ENCODE measurements at regions not wholly inside any gene's neighbourhood (a gene's known extent, or its start where the extent isn't known, plus 50 kb on each side); places are given as distances from the start of the nearest gene placed in this dataset.

DNA sequence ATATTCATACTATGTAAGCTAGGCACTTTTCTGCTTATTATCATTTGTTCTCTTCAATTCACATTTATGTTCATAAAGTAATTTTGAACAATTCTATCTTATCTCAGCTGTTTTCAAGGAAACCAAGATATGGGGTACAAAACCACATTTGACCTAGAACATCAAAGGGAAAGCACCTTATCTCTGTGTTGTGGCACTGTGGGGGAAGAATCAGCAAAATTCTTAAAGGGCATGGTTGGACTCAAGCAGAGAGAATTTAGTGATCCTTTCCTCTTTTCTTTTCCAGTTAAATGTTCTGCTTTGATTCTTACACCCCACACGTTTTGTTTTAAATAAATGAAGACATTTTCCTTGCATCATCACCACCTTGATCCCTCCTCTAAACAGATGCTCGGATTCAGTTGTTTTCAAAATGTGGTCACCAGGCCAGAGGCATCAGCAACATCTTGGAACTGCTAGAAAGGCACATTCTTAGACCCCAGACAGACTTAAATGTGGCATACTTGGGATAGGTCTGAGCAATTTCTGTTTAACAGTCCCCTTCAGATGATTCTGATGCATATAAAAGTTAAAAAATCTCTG is 128.4 kb upstream of the TP63 start:
- TF ChIP-seq, protein P1, sequence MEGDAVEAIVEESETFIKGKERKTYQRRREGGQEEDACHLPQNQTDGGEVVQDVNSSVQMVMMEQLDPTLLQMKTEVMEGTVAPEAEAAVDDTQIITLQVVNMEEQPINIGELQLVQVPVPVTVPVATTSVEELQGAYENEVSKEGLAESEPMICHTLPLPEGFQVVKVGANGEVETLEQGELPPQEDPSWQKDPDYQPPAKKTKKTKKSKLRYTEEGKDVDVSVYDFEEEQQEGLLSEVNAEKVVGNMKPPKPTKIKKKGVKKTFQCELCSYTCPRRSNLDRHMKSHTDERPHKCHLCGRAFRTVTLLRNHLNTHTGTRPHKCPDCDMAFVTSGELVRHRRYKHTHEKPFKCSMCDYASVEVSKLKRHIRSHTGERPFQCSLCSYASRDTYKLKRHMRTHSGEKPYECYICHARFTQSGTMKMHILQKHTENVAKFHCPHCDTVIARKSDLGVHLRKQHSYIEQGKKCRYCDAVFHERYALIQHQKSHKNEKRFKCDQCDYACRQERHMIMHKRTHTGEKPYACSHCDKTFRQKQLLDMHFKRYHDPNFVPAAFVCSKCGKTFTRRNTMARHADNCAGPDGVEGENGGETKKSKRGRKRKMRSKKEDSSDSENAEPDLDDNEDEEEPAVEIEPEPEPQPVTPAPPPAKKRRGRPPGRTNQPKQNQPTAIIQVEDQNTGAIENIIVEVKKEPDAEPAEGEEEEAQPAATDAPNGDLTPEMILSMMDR (IDR thresholded peaks at IDR 0.05; ENCODE audit: low read depth, low read length, missing control alignments) = no peak
- no peak for DNase-seq (ENCODE audit: low read depth)
- no peak overlapping the region for H3K4me3 ChIP-seq (ENCODE audit: low read depth, low read length)

DNA sequence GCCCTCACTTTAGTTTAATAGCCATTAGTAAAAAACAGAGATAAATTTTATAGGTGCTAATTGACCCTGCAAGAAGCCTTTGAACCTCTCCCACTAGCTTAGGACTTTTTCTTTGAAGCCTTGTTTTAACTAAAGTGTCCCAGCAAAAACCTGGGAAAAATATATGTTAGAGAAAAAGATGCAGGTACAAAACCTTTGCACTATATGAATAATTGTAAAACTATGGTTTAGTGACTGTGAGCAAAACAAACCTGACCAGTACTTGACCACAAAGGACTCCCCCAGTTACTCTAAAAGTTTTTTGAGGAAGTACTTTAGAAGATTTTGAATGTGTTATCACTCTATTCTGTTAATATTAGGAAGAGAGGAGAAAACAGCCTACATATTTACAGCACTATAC is 123.3 kb upstream of the TP63 start:
- H3K4me3 ChIP-seq (ENCODE audit: low read depth, low read length) = no peak overlapping the region
- no peak for DNase-seq (ENCODE audit: low read depth)
- TF ChIP-seq, protein P1 (IDR thresholded peaks at IDR 0.05; ENCODE audit: low read depth, low read length, missing control alignments) = no peak

DNA sequence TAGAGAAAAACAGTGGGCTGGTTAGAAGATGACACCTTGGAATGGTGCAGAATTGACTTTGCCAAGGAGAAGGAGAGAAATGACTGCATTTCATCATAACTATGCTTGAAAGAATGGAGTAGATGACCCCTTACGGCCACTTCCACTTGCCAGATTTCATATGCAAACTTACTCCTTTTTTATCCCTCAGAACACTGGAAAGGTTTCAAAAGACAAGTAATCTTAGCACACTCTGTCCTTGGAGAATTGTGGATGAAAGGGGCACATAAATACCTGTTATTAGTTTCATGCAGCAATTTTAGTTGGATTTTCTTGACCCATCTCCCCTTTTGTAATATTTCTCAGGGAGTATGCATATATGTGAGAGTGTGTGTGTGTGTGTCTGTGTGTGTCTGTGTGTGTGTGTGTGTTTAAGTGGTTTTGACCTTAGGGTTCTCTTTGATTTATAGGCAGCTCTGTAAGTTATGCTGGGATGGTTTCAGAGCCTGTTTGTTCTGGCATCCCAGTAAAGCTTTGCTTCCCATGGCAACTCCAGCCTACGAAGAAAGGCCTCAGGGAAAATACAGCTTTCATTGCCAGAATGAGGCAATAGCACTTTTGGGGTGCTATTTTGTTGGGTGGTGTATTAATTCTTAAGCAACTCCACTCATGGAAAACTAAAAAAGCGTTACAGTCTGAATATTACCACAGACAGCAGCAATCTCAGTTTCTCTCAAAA is 122.2 kb upstream of the TP63 start:
- no peak overlapping the region for H3K4me3 ChIP-seq (ENCODE audit: low read depth, low read length)
- TF ChIP-seq, protein P1 (IDR thresholded peaks at IDR 0.05; ENCODE audit: low read depth, low read length, missing control alignments) = no peak
- DNase-seq (ENCODE audit: low read depth) = no peak

DNA sequence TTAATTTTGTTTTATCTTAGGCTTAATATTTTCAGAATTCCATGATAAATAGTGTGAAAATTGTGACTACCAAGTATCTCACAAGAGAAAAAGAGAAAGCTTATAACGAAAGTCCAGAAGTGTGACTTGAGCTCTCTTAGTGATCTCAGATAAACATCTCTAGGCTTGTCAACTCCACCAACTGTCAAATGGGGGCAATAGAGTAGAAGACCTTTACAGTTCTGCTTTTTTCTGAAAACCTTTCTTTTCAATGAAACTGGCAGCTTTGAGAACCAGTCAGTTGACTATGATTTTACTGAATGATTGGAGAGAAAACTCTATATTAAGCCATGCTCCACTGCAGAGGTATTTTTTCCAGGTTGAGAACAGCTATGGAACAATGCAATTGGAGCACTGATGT is 119.2 kb upstream of the TP63 start:
- TF ChIP-seq, protein P1 (IDR thresholded peaks at IDR 0.05; ENCODE audit: low read depth, low read length, missing control alignments) = peak; percentile 39
- DNase-seq (ENCODE audit: low read depth) = peak; percentile 40
- no peak overlapping the region for H3K4me3 ChIP-seq (ENCODE audit: low read depth, low read length)

DNA sequence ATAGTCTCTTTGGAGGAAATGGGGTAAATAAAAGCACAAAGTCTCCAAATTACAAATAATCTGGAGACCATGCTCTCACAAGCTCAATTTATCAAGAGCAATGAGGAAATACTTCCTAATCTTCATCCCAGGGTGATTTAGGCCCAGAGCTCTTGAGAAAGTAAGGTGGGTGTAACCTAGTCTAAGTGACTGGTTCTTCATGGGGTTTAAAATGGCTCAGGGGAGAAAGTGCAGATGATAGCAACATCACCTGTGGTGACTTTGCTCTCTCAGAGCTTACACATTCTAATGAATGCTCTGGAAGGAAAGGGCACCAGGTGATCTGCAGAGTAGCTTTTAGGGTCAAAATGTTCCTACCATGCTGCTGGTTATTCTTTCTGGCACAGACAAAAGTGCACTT is 118.4 kb upstream of the TP63 start:
- no peak for DNase-seq (ENCODE audit: low read depth)
- TF ChIP-seq, protein P1 (IDR thresholded peaks at IDR 0.05; ENCODE audit: low read depth, low read length, missing control alignments) = no peak
- no peak overlapping the region for H3K4me3 ChIP-seq (ENCODE audit: low read depth, low read length)

DNA sequence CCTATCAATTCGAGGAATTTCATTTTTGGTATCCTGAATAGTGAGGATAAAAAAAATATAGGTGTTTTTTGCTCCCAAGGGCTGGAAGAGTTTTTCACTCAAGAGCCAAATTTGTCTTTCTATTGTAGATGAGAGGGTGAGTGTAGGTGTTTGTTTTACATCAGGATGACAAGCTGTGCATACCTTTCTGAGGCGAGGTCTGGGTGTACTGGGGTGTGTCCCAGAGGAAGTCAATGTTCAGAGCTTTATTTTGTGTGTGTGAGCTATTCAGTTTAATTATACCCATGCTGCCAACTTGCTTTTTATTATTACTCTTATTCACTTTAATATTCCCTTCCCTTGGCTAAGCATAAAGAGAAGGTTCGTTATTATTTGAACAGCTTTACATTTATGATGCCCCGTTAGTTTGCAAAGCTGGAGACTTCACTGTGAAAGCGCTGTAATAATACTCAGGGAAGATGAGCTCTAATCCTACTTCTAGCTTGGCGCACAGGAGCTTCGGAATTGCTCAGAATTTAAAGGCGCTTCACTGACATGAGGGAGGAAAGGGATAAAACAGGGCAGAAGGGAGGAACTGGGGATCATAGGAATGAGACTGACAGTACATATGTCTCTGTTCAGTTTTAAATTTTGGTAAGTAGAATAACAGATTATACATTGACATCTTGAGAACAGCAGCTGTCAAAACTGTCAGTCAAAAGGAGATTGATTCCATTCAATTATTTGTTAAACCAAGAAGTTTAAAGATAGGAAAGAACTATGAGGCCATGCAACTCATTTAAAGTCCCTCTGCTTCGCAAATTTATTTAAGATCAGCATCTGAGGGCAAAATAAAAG is 117.7 kb upstream of the TP63 start:
- no peak for DNase-seq (ENCODE audit: low read depth)
- TF ChIP-seq, protein P1 (IDR thresholded peaks at IDR 0.05; ENCODE audit: low read depth, low read length, missing control alignments) = no peak
- no peak overlapping the region for H3K4me3 ChIP-seq (ENCODE audit: low read depth, low read length)
